NCI-H1417 (cell line): ENCODE measurements at regions not wholly inside any gene's neighbourhood (a gene's known extent, or its start where the extent isn't known, plus 50 kb on each side); places are given as distances from the start of the nearest gene placed in this dataset.
A peak's percentile ranks its signal among the peaks of the same experiment; 100 is the strongest.
"Not testable (repeated sequence)": the region's sequence is repeated elsewhere in the genome, so short reads cannot be mapped to it uniquely, and the experiment has no call there.

Source experiments
- DNase-seq, 3 experiments: peaks; one replicate each; lab custom pipeline; 2025; lab: John Stamatoyannopoulos, UW

GRCh38 chr10:2920637-2921036 lies 146.7 kb upstream of the PFKP start:
- peak; percentile 5 to 82 (median 36) for DNase-seq

- no peak for DNase-seq
Observed at GRCh38 chr10:2920168-2920567, 147.2 kb upstream of the PFKP start.

GRCh38 chr10:2919016-2919415 lies 148.3 kb upstream of the PFKP start:
- DNase-seq: no peak

GRCh38 chr10:2918489-2918888 lies 148.9 kb upstream of the PFKP start:
- DNase-seq: no peak

- DNase-seq: peak in 1 of 3 experiments; percentile 31
Observed at GRCh38 chr10:2917926-2918325, 149.4 kb upstream of the PFKP start.

- DNase-seq: no peak
Observed at GRCh38 chr10:2915412-2915811, 151.9 kb upstream of the PFKP start.

GRCh38 chr10:2914741-2915140 lies 152.6 kb upstream of the PFKP start:
- no peak for DNase-seq

GRCh38 chr10:2913474-2913873 lies 153.9 kb upstream of the PFKP start:
- DNase-seq: no peak

GRCh38 chr10:2910656-2911055 lies 156.7 kb upstream of the PFKP start:
- DNase-seq: no peak

GRCh38 chr10:2909921-2910320 lies 157.4 kb upstream of the PFKP start:
- no peak for DNase-seq

- DNase-seq: no peak
Observed at GRCh38 chr10:2908851-2909630, 158.3 kb upstream of the PFKP start.

GRCh38 chr10:2906974-2907373 lies 160.4 kb upstream of the PFKP start:
- DNase-seq: no peak

GRCh38 chr10:2905851-2906250 lies 161.5 kb upstream of the PFKP start:
- DNase-seq: no peak

- DNase-seq: no peak
Observed at GRCh38 chr10:2900530-2900929, 166.8 kb upstream of the PFKP start.

GRCh38 chr10:2899246-2899951 lies 167.9 kb upstream of the PFKP start:
- DNase-seq: no peak

- no peak for DNase-seq
Observed at GRCh38 chr10:2898509-2898860, 168.9 kb upstream of the PFKP start.

- no peak for DNase-seq
Observed at GRCh38 chr10:2897619-2898508, 169.5 kb upstream of the PFKP start.

- not testable (repeated sequence) for DNase-seq
Observed at GRCh38 chr10:2896334-2896733, 171.0 kb upstream of the PFKP start.

- no peak for DNase-seq
Observed at GRCh38 chr10:2895594-2896196, 171.7 kb upstream of the PFKP start.

GRCh38 chr10:2893991-2894390 lies 173.4 kb upstream of the PFKP start:
- DNase-seq: no peak

GRCh38 chr10:2893158-2893845 lies 174.0 kb upstream of the PFKP start:
- no peak for DNase-seq

- no peak for DNase-seq
Observed at GRCh38 chr10:2891770-2892124, 175.6 kb upstream of the PFKP start.
